Iris pigment epithelial cell (primary cell): ENCODE measurements at regions not wholly inside any gene's neighbourhood (a gene's known extent, or its start where the extent isn't known, plus 50 kb on each side); places are given as distances from the start of the nearest gene placed in this dataset.

Experiments
- DNase-seq: peaks from one replicate; pipeline ENCODE4 v3.0.0-alpha.2; 2011; ENCODE audit warnings: low read depth

DNA sequence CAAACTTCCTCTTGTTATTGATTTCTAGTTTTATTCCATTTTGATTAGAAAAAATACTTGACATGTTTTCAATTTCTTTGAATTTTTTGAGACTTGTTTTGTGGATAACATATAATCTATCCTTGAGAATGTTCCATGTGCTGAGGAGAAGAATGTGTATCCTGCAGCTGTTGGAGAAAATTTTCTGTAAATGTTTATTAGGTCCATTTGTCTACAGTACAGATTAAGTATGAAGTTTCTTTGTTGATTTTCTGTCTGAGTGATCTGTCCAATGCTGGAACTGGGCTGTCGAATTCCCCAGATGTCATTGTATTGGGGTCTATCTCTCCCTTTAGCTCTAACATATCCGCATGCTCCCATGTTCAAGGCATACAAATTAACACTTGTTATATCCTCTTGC is 251.2 kb downstream of the CSNK1G3 start:
- DNase-seq: no peak

DNA sequence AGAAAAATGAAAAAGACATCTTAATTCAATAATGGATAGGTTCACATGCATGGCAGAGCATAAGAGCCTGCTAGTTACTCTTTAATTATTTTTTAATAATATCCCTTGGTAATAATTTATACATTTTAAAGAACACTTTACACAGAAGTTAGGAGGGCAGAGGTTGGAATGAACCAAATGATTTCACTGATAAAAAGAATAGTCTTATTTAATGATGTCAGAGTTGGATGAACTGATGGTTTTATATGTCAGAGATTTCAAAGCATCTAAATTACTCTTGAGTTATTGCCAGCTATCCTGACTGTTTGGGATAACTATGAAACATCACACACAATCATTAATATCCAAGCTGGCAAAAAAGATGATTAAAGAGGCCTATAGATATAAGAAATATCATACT is 244.8 kb downstream of the CSNK1G3 start:
- DNase-seq: no peak

DNA sequence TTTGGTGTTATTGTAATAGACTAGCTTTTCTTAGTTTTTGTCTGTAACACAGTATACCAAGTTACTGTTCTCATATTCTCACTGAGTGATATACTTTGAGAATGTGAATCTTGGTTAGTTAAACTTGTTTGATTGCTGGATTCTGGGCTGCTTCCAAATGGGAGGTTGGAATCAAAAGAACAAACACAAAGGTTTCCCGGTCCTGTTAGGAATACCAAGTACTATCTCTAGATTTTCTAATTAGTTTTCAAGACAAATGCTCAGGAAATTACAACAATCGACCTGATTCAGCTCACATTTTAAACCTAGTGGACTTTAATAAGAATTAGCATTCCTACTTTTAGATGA is 244.3 kb downstream of the CSNK1G3 start:
- no peak for DNase-seq

DNA sequence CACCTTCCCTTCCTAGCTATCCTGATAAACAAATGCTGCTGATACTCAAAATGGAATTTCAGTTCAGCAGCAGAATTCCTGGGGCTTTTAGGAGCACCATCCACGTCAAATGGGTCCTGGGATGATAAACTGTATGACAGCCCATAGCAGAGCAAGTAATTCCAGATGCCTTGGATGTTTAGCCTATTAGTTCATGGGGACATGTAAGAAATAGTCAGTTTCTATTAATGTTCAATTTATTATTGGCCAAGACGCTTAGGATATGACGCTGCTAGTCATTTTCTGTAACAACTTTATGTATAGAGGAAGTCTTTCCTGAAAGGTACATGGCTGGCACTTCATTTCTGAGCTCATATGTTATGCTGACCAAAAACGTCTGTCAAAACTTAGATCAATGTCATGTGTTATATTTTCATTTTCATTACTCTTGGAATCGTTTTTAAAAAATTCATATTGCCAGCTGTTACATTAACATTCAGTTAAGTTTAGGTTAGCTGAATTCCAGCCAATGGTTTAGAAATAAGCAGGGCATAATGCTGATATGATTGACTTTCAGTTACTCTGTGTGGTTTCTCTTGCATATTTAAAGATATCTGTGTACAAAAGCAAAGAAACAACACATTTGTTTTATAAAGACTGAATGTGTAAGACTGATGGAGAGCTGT is 243.8 kb downstream of the CSNK1G3 start:
- peak; percentile 71 for DNase-seq

DNA sequence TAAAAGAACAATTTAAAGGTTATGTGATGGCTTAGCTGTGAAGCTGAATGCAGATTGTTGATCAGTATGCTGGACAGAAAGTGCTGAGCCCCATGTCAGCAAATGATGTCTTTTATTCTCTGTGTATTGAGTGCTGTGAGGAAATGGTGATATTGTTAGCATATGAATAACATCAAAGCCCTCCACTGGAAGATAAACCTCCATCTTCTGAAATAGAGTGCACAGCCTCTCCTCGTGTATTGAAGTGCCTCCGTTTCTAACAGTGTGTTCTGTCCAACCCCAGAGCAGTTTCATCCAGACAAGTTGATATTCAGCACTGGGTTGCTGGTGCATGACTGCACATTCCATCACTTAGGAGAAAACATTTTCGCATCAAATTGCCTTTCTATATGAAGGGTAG is 242.9 kb downstream of the CSNK1G3 start:
- peak; percentile 14 for DNase-seq

DNA sequence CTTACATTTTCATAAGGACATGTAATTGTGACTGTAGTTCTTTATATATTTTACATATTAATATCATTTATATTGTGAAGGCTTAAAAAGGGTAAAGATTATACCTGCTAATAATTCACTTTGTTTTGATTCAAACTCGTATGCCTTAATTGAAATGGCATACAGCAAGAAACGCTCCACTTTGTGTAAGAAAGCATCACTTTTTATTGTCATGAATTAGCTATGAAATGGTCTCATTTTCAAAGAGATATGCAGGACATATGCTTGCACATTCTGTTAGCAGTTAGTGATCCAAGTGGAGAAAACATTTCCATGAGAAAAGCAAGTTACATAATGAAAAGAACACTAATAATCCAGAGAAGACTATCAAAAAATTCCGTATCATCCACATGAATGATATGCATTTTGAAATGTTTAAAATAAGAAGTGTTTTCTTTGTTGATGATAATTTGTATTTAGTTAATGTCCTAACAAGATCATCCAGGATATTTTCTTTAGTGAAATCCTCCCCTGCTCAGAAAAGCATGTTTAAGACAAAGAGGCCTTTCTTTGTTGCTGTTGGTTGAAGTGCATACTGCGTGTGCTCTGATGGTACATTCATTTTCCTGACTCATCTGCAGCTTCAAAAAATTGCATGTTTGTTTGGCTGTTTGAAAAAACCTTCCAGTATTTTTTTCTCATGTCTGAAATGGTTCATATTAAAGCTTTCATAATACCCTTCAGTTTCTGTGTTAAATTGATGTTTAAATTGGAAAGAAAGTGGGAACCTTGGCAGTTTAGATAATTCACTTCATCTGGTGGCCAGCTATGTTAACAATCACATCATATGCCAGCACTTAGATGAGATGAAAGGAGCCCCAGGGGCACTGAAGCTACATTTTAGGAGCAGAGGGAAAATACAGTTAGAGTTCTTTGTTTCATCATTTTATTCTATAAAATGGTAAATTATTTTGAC is 242.2 kb downstream of the CSNK1G3 start:
- peak; percentile 41 for DNase-seq

DNA sequence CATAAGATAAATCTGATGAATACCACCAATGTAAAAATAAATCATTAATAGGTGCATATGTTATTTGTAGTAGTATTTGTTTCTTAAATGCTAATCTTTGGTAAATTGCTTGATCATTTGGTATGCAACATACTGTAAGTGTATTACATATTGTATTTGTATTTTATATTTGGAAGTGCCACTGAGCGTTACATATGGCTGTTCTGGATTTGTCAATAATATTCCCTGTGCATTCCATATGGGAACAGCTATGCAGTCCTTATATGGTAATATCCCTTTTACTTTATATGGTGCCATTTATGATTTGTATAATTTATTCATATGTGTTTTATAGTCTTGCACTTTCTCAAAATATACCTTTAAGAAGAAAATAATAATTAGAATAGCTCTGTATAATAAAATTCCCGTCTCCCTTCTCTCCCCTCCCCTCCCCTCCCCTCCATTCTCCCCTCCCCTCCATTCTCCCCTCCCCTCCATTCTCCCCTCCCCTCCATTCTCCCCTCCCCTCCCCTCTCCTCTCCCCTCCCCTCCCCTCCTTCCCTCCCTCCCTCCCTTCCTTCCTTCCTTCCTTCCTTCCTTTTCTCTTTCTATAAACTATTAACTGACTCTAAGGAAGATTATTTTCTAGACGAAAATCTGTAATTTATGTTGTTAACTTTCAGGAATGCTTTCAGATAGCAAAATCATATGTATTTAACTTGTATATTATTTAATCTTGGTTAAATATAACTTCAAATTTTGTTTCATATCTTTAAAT is 241.4 kb downstream of the CSNK1G3 start:
- no peak for DNase-seq

DNA sequence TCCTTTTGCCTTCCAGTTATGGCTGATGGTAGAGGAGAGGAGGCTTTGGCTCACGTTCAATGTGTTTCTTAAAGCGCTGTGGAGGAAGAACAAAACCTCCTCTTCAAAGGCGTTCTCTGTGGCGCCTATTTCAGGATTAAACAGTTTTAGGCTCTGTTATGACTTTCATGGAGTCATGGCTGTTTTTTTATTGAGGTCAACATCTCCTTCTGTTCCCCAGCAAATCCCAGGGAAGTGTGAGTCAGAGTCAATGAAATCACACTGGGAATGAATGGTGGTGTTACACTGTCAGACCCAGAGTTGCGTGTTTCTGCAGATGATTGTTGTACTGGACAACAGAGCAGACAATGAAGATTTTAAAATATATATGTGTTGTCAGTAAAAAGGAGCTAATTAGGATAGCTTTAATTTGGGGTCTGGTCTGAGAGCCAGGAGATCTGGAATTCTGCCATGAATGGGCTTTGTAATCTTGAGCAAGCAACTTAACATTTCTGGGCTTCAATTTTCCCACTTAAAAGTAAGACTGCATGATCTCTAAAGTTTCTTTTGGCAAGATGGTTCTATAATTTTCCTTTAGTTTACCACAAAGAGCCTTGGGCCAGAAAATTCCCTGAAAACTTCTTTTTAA is 240.7 kb downstream of the CSNK1G3 start:
- DNase-seq: peak; percentile 80

DNA sequence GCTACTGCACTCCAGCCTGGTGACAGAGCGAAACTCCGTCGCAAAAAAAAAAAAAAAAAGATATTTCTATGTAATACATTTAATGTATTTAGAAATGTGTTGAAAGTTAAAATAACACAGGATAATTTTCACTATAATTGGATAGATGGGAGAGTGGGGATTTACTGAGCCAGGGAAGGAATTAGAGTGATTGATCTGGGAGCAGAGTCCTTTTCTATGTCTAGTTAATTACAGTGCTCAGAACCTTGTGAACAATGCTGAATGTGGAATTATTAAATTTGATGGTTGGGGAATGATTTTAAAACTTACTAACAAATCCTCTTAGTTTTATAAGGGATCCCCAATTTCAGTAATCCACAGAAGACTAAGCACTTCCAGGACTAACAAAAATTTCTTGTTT is 239.7 kb downstream of the CSNK1G3 start:
- DNase-seq: no peak

DNA sequence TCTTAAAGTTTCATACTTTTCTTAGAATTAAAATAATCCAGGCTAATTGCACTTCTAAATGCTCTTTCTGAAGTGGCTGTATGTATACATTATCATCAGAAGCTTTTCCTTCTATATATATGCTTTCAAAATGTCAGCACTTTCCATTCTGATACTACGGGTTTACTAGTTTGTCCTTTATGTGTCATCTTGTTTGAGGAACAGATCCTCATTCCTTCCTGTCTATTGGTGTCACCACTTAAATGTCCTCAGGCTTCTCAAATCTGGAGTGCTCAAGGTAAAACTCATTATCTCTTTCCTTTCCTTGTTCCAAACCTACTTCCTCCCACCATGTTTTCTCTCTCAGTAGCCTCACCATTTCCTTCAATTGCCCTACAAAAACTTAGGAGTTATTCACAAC is 236.3 kb downstream of the CSNK1G3 start:
- DNase-seq: no peak

DNA sequence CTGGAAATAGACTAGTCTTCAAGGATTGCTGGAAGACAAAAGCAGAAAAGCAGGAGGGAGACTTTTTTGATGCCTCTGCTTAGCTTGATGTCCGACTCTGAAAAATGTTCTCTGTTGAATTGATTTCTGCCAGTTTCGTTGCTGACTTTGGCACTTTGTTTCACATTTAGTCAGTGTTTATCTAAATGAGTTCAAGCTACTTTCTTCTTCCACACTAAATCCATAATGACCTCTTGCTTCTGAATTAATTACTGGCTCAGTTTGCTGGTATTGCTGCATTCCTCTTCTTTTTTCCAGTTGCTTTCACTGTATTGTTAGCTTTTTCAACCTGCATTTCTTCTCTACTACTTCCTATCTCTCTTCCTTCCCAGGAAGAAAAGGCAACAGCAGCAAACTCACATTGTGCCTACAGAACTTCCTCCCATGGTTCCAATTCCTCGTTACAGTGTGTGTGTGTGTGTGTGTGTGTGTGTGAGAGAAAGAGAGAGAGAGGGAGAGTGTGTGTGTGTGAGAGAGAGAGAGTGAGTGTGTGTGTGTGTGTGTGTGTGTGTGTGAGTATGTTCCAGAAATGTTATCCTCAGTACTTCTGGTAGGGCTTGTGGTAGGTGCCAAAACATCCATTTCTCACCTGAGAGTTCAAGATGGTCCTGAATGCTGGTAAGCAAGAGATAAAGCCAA is 234.8 kb downstream of the CSNK1G3 start:
- no peak for DNase-seq

DNA sequence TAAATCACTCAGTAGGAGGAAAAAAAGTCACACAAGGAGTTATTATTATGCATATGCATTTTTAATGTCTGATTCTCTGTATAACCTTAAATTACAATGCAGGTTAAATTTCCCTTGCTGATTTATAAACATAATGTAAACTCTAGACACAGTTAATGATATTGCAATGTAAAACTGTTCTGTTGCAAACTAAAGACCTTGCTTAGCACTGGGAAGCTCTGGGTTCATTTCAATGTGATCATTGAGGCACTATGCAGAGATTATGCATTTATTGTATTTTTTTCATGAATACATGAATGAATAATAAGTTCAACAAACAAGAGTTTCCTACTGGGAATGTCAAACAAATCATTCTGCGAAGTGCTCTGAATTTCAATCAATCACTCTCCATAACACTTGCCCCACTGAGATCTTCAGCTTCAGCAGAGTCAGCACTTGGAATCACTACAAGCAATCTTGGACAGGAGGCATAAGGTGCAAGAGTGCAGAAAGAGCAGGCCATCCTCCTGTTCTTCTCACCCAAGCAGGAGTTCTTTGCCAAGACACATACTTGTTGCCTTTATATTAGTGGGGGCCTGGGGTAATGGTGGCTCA is 232.1 kb downstream of the CSNK1G3 start:
- DNase-seq: no peak

DNA sequence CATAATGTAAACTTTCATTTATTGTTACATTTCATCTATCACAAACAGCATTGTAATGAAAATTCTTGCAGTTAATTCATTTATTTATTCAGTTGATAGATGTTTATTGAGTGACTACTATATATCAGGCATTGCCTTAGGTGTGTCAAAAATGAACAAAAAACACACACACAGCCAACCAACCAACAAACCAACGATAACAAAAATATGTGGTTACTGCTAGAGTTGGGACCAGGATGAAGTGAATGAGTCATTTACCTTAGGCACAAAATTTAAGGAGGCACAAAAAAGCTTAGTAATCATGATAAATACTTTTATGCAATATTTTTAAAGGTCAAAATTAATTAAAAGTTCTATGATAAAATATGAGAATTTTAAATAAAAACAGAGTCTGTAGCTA is 223.4 kb downstream of the CSNK1G3 start:
- DNase-seq: no peak

DNA sequence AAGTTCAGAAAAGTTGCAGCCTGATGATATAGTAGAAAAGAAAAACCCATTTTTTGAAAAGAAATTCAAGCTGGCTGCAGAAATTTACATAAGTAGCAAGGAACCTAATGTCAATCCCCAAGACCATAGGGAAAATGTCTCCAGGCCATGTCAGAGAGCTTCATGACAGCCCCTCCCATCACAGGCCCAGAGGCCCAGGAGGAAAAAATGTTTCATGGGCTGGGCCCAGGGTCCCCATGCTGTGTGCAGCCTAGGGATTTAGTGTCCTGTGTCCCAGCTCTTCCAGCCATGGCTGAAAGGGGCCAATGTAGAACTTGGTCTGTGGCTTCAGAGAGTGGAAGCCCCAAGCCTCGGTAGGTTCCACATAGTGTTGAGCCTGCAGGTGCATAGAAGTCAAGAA is 220.3 kb downstream of the CSNK1G3 start:
- DNase-seq: no peak

DNA sequence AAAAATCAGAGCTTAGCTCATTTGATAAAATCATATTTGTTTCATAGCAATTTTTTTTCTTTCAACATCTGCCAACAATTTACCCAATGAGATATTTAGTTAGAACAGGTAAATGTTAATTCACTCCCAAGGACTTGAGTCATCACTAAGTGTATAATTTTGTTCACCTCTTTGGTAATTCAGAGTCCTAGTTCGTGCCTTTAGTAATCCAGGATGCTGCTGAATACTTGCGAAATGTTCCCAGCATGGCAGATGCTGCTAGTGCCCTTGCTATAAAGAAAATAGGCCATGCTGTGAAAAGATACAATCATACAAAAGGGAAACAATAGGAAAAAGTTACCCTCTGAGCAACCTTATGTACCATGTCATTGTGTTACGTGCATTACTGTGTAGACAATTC is 210.5 kb downstream of the CSNK1G3 start:
- peak; percentile 18 for DNase-seq

DNA sequence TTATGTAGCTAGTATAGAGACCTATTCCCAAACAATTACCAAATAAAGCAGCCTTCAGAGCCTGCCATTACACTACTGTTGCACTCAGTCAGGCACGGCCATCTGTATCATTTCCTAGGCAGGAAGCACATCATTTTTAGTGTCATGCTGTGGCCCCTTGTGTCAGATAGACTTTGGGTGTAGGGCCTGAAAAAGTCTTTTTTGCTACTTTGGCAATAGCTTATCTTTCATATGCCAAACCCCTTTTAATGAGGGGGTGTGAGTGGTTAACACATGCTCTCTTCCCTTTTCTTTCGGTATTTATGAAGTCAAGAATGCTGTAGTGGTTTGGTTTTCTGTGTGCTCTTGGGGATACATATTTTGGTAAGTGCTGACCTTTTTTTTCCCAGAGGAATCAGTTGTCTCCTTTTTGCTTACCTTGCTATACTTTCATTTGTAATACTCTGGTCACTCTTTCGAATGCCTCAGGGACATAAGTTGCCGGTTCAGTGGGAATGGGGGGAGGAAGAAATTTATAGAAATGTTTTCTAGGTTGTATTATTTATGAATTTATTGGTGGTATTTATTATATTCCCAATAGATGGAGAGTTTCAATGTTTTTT is 209.8 kb downstream of the CSNK1G3 start:
- DNase-seq: no peak

DNA sequence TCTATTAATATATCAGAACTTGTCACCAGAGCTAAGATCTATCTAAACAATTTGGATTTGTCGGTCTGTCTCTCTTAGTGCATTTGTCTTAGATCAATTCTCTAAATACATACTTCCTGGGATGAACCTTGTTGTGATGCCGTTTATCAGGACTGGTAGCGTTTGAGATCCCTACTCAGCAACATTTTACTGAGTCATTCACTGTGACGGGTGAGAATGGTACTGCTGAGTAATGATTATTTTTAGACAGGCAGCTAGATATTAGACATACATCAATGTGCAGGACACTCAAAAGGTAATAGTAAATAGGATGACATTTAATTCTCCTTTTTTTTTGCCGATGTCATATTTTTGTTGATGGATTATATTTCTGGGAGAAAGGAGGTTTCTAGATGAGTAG is 209.0 kb downstream of the CSNK1G3 start:
- peak; percentile 64 for DNase-seq

DNA sequence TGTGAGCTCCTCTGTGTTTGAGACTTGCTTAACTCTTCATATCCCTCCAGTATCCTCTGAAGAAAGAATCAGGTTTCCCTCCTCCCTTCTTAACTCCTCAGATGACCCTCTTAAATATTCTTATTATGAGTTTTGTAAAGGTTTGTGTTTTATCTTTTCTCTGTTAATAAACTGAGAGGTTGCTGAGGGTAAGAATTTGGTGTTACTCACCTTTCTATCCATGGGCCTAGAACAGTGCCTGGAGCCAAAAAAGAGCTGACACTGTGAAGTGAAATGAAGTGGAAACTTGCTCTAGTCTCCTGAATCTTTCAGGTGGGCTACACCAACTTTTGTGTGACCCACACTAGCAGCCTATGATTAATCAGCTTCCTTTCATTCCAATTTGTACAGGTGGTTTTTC is 208.4 kb downstream of the CSNK1G3 start:
- no peak for DNase-seq

DNA sequence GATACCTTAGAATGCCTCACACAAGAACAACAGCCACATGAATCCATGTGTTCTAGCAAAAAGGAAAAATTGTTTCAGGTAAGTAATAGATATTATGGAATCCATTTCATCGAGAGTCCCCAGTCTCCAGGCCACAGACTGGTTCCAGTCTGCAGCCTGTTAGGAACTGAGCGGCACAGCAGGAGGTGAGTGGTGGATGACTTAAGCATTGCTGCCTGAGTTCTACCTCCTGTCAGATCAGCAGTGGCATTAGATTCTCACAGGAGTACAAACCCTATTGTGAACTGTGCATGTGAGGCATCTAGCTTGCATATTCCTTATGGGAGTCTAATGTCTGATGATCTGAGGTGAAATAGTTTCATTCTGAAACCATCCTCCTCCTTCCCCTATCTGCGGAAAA is 207.0 kb downstream of the CSNK1G3 start:
- DNase-seq: no peak

DNA sequence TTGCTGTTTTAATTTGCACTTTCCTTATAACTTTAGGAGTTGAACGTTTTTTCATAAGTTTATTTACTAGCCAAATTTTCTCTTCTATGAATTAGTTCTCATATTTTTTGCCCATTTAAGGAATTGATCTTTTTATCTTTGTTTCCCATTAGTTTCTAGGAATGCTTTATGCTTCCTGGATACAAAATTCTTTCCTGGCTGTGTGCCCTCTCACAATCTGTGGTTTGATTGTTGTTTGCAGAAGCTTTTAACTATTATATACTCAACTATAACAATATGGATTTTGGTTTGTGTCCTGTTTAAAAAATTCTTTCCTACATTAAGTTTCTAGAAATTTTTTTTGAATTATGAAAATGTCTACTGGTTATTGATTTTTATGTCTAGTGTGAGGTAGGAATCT is 206.3 kb downstream of the CSNK1G3 start:
- no peak for DNase-seq

DNA sequence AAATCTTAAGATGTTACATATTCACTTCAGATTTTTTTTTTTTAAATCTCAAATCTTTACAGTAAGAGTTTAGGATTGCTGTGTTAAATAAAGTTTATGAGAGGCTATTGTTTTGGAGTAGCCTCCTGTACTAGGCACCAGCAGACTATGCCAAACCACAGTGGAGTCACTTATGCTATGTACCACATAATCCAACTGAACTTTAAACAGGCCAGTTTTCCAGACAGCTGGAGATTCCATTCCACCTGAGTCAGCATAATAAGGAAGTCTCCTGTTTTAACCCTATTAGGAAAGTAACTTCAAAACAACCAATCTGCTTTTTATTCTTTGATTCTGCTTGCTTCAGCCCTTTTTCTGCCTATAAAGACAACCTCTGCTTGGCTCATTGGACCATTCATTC is 205.2 kb downstream of the CSNK1G3 start:
- peak; percentile 88 for DNase-seq
